RWPE1 (cell line): ENCODE measurements at regions not wholly inside any gene's neighbourhood (a gene's known extent, or its start where the extent isn't known, plus 50 kb on each side); places are given as distances from the start of the nearest gene placed in this dataset.
A peak's percentile ranks its signal among the peaks of the same experiment; 100 is the strongest.

Experiments
- CTCF ChIA-PET: fragments of 350-600 bp; sonication (Branson Sonifier 250); formaldehyde crosslinking; extraction: SDS; loops from one replicate; lab custom pipeline; 2021; lab: Yijun Ruan, JAX
- POLR2A ChIA-PET: fragments of 400-600 bp; formaldehyde crosslinking; extraction: SDS; loops from one replicate; lab custom pipeline; 2020; ENCODE audit warnings: antibody characterized with exemption; ENCODE audit not compliant: low non-redundant PET; lab: Yijun Ruan, JAX
- DNase-seq: peaks from one replicate; pipeline ENCODE4 v3.0.0; 2012; ENCODE audit warnings: low spot score
- H3K27ac ChIP-seq: fragments of 450-650 bp; 2 replicates; pipeline ENCODE4 v1.5.1; 2017
- CTCF ChIP-seq: fragments of 450-650 bp; conservative IDR thresholded peaks from 2 replicates; pipeline ENCODE4 v1.5.1; 2017; ENCODE audit warnings: low read depth, mild to moderate bottlenecking

DNA sequence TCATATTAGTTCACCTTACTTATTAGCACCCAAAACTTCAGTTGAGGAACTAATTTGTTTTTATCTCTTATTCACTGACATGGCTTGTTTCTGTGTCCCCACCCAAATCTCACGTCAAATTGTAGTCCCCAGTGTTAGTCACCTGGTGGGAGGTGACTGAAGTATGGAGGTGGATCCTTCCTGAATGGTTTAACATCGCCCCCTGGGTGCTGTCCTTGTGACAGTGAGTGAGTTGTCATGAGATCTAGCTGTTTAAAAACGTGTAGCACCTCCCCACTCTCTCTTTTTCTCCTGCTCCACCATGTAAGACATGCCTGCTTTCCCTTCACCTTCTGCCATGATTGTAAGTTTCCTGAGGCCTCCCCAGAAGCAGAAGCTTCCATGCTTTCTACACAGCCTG is 75.0 kb upstream of the HECTD2 start:
- no peak for DNase-seq
- no peak overlapping the region for H3K27ac ChIP-seq
- CTCF ChIA-PET = no interaction called here
- no peak for TF ChIP-seq CTCF
- POLR2A ChIA-PET = interaction anchor here (0.5 kb wide), 1 partner anchor 563 kb away, joined by 5 read pairs; no protein-coding TSS in a partner anchor

GRCh38 chr10:91339729-91340128 is 70.4 kb upstream of the HECTD2 start:
- POLR2A ChIA-PET = no interaction called here
- TF ChIP-seq CTCF = no peak
- no peak overlapping the region for H3K27ac ChIP-seq
- CTCF ChIA-PET = interaction anchor here (1.2 kb wide), 1 partner anchor 30 kb away, joined by 4 read pairs; no protein-coding TSS in a partner anchor
- no peak for DNase-seq

GRCh38 chr10:91340613-91341362 is 69.4 kb upstream of the HECTD2 start:
- POLR2A ChIA-PET = no interaction called here
- TF ChIP-seq CTCF = no peak
- H3K27ac ChIP-seq = peak overlapping the region; percentile 69
- CTCF ChIA-PET = interaction anchor here (1.1 to 1.2 kb wide), 2 partner anchors 27 to 29 kb away, joined by 4 read pairs; no protein-coding TSS in a partner anchor
- DNase-seq = peak; percentile 88

DNA sequence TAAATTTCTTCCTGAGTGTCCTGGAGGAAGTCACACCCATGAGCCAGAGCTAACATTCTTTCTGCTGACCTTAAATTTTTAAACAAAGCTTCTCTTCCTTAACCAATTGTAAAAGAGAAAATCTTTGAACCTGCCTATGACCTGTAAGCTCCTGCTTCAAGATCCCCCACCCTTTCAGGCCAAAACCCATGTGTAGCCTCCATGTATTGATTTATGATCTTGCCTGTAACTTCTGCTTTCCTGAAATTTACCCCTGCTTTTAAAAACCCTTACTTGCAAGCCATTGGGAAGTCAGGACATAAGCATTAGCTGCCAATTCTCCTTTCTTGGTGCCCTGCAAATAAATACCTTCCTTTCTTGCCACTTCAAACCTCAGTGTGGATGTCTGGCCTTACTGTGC is 68.5 kb upstream of the HECTD2 start:
- ChIA-PET POLR2A (no interaction called here), CTCF (no interaction called here)
- no peak for DNase-seq
- TF ChIP-seq CTCF = no peak
- H3K27ac ChIP-seq = no peak overlapping the region

- CTCF ChIA-PET = no interaction called here
- DNase-seq = no peak
- no peak for TF ChIP-seq CTCF
- POLR2A ChIA-PET = no interaction called here
- no peak overlapping the region for H3K27ac ChIP-seq
These were observed 67.1 kb upstream of the HECTD2 start for GRCh38 chr10:91343010-91343409.

DNA sequence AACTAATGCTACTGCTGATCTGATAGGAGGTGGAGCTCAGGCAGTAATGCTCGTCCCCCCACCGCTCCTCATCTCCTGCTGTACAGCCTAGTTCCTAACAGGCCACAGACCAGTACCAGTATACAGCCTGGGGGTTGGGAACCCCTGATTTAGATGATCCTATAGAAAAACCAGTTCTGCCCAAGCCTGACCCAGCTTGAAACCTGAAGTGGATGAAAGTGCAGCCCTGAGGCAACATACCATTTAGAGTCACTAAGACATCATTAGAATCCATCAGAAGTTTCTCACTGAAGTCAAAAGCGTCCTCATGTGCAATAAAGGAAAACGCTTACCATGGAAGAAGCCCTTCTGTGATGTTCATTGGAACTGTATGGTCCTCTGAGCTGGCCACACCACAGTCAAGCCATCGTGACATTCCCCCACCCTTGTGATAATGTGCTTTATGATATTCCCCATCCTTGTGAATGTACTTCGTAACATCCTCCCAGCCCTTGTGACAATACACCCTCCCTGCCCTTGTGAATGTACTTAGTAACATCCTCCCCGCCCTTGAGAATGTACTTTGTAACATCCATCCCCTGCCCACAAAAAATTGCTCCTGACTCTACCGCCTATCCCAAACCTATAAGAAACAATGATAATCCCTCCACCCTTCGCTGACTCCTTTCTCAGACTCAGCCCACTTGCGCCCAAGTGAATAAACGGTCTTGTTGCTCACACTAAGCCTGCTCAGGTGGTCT is 65.9 kb upstream of the HECTD2 start:
- no peak overlapping the region for H3K27ac ChIP-seq
- no peak for TF ChIP-seq CTCF
- no peak for DNase-seq
- POLR2A ChIA-PET = no interaction called here
- CTCF ChIA-PET = no interaction called here
